ENCODE measurements at regions not wholly inside any gene's neighbourhood (a gene's known extent, or its start where the extent isn't known, plus 50 kb on each side); places are given as distances from the start of the nearest gene placed in this dataset.

DNA sequence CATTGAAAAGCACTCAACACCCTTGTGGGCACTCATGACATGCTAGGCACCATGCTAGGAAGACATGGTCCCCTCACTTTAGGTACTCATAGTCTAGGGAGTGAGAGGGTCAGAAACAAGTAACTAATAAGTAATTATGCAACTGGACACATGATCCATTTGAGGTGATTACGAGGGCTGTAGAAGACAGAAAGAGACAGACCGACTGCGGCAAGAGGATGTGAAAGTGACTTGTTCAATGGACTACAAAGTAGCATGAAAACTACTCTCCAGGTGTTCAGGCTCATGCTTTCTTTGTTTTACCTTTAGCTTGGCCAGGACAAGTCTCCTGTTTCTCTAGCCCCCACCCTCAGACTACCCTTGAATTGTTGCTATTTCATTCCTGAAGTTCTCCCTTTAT, 310.8 kb upstream of the SORL1-AS1 start:
- Histone ChIP-seq H3K36me3 (ENCODE audit: insufficient read depth, low read length) (no peaks in the 10 kb centered on the region), H3F3A (ENCODE audit: insufficient read depth, low read length, poor library complexity, severe bottlenecking) (no peaks in the 10 kb centered on the region), H3K4me3 (ENCODE audit: low read length) (no peak overlapping the region), H3K27ac (ENCODE audit: low read length) (no peak overlapping the region), H2AFZ (ENCODE audit: low read depth, low read length) (no peak overlapping the region), H3K79me2 (replicated peaks; ENCODE audit: insufficient read depth, low read length) (no peaks in the 10 kb centered on the region), H4K20me1 (ENCODE audit: insufficient read depth) (no peaks in the 10 kb centered on the region), H3K9ac (ENCODE audit: low read length) (no peak overlapping the region), H3K9me2 (ENCODE audit: insufficient read depth, low read length) (no peaks in the 10 kb centered on the region), H3K4me2 (ENCODE audit: low read length) (no peak overlapping the region), H3K27me3 (ENCODE audit: insufficient read depth, low read depth, low read length) (no peaks in the 10 kb centered on the region), H3K9me3 (ENCODE audit: low read length) (no peaks in the 10 kb centered on the region)
- TF ChIP-seq TAF1 (IDR thresholded peaks at IDR 0.05; ENCODE audit: low read depth) = no peak
- no peak for TF ChIP-seq RAD21 (conservative IDR thresholded peaks at IDR 0.05)
- no peak for TF ChIP-seq MXI1 (conservative IDR thresholded peaks at IDR 0.05; ENCODE audit: poor library complexity, severe bottlenecking)
- no peak for TF ChIP-seq SMC3 (conservative IDR thresholded peaks at IDR 0.05; ENCODE audit: poor library complexity)
- no peak for TF ChIP-seq EP300 (conservative IDR thresholded peaks at IDR 0.05; ENCODE audit: poor library complexity, severe bottlenecking)
- TF ChIP-seq POLR2AphosphoS5 (IDR thresholded peaks at IDR 0.05) = no peak
- TF ChIP-seq EZH2 (IDR thresholded peaks at IDR 0.05; ENCODE audit: borderline replicate concordance, insufficient read depth, low read length, poor library complexity, severe bottlenecking) = no peak
- no peak for TF ChIP-seq REST (IDR thresholded peaks at IDR 0.05; ENCODE audit: borderline replicate concordance)
- TF ChIP-seq CTCF (IDR thresholded peaks at IDR 0.05; ENCODE audit: poor library complexity, severe bottlenecking) = no peak

DNA sequence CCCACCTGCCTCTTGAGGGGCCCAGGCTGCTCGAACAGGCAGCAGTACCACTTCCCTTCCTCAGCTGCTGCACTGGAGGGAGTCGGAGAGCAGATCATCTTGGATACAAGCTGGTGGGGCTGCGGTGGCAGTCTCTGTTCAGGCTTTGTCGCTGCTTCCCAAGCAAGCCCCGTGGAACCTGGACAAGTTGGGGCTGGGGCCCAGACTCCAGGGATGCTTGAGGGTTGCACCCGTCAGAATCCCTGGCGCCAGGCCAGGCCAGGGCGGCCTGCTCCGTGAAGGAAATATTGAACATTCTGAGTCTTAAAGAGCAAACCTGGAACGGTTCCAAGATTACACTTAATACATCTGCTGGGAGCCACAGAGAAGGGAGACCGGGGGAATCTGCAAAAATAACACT, 310.1 kb upstream of the SORL1-AS1 start:
- H2AFZ ChIP-seq (ENCODE audit: low read depth, low read length) = no peak overlapping the region
- H3K4me2 ChIP-seq (ENCODE audit: low read length) = no peak overlapping the region
- H3K27me3 ChIP-seq (ENCODE audit: insufficient read depth, low read depth, low read length) = no peaks in the 10 kb centered on the region
- H3K9me3 ChIP-seq (ENCODE audit: low read length) = no peaks in the 10 kb centered on the region
- TF ChIP-seq CTCF (IDR thresholded peaks at IDR 0.05; ENCODE audit: poor library complexity, severe bottlenecking) (no peak), SMC3 (conservative IDR thresholded peaks at IDR 0.05; ENCODE audit: poor library complexity) (no peak), EZH2 (IDR thresholded peaks at IDR 0.05; ENCODE audit: borderline replicate concordance, insufficient read depth, low read length, poor library complexity, severe bottlenecking) (no peak), TAF1 (IDR thresholded peaks at IDR 0.05; ENCODE audit: low read depth) (no peak), EP300 (conservative IDR thresholded peaks at IDR 0.05; ENCODE audit: poor library complexity, severe bottlenecking) (no peak), POLR2AphosphoS5 (IDR thresholded peaks at IDR 0.05) (no peak), REST (IDR thresholded peaks at IDR 0.05; ENCODE audit: borderline replicate concordance) (no peak)
- no peaks in the 10 kb centered on the region for H3K79me2 ChIP-seq (replicated peaks; ENCODE audit: insufficient read depth, low read length)
- H4K20me1 ChIP-seq (ENCODE audit: insufficient read depth) = no peaks in the 10 kb centered on the region
- H3K36me3 ChIP-seq (ENCODE audit: insufficient read depth, low read length) = no peaks in the 10 kb centered on the region
- H3K27ac ChIP-seq (ENCODE audit: low read length) = no peak overlapping the region
- H3K4me3 ChIP-seq (ENCODE audit: low read length) = no peak overlapping the region
- no peaks in the 10 kb centered on the region for H3F3A ChIP-seq (ENCODE audit: insufficient read depth, low read length, poor library complexity, severe bottlenecking)
- H3K9me2 ChIP-seq (ENCODE audit: insufficient read depth, low read length) = no peaks in the 10 kb centered on the region
- H3K9ac ChIP-seq (ENCODE audit: low read length) = no peak overlapping the region

All from neural cell (in vitro differentiated cells).